Vagina (tissue), 2 donors: ENCODE measurements at regions not wholly inside any gene's neighbourhood (a gene's known extent, or its start where the extent isn't known, plus 50 kb on each side); places are given as distances from the start of the nearest gene placed in this dataset.

ENCODE experiments used
- CTCF ChIP-seq, 3 experiments: fragments of 450-650 bp in 2 of 3; fragments of 200-600 bp in 1 of 3; sonication (generic) in 1 of 3; IDR thresholded peaks; one replicate each; pipeline ENCODE4 v1.5.1; 2017 to 2019; ENCODE audit warnings: antibody characterized with exemption in 3 of 3, mild to moderate bottlenecking in 2 of 3, moderate library complexity in 2 of 3
- POLR2A ChIP-seq, 2 donors: fragments of 450-650 bp; IDR thresholded peaks; one replicate each; pipeline ENCODE4 v1.6.1; 2017; ENCODE audit warnings: antibody characterized with exemption in 2 of 2, mild to moderate bottlenecking in 2 of 2, moderate library complexity in 2 of 2
- POLR2AphosphoS5 ChIP-seq, 2 donors: sonication (generic); formaldehyde crosslinking; IDR thresholded peaks; one replicate each; pipeline ENCODE4 v1.9.0; 2017; ENCODE audit warnings: antibody characterized with exemption in 2 of 2, mild to moderate bottlenecking in 2 of 2, low read depth in 1 of 2; ENCODE audit not compliant: insufficient read depth in 1 of 2

GRCh38 chr9:90958328-90958727, 156.7 kb downstream of the SYK start:
- TF ChIP-seq CTCF (IDR thresholded peaks at IDR 0.05) (no peak), POLR2A (IDR thresholded peaks at IDR 0.05) (no peak), POLR2AphosphoS5 (IDR thresholded peaks at IDR 0.05; ENCODE audit: insufficient read depth in 1 of 2, low read depth in 1 of 2) (no peak)
